ENCODE measurements at regions not wholly inside any gene's neighbourhood (a gene's known extent, or its start where the extent isn't known, plus 50 kb on each side); places are given as distances from the start of the nearest gene placed in this dataset.

DNA sequence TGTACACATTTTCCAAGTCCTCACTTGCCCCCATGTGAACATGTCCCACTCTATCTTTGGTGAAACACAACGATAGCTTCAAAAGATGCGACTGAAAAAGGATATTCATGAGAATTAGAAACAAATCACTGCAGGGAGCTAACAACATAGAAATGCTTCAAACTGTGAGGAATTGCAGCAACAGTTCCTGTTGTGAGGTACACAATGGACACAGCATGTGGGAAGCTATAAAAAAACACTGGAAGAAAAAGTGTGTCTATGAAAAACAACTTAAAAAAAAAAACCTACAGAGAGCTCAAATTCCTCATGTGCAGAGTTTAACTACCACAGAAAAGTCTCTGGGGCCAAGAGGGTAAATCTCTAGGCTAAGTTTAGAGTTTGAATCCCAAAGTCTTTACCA, 51.6 kb upstream of the BLTP1 start:
- WGBS (ENCODE audit: low lambda C conversion rate): 0% methylated on average over 2 of the region's 2 CpGs
- intact Hi-C loops (cut with micrococcal nuclease; ENCODE audit: unreplicated experiment): no loop called here
- Histone ChIP-seq H3K9me3 (ENCODE audit: low read length) (no peaks in the 10 kb centered on the region), H3K4me1 (ENCODE audit: insufficient read depth, low read length) (no peaks in the 10 kb centered on the region), H3K4me2 (ENCODE audit: low read depth, low read length) (no peak overlapping the region), H3K4me3 (replicated peaks in 1 of 3; ENCODE audit: insufficient read depth in 1 of 3, low read depth in 2 of 3, low read length in 3 of 3) (no peak overlapping the region), H2AFZ (ENCODE audit: low read length) (no peak overlapping the region), H3K27ac (ENCODE audit: extremely low read length, insufficient read depth, low read length) (no peak overlapping the region), H4K20me1 (ENCODE audit: insufficient read depth, low read length) (no peaks in the 10 kb centered on the region), H3K36me3 (replicated peaks in 1 of 2; ENCODE audit: control insufficient read depth in 1 of 2, insufficient read depth in 2 of 2, low read length in 2 of 2) (no peaks in the 10 kb centered on the region), H3K79me2 (ENCODE audit: insufficient read depth, low read length) (no peaks in the 10 kb centered on the region), H3K9ac (ENCODE audit: insufficient read depth, low read depth, low read length) (no peak overlapping the region), H3K27me3 (ENCODE audit: control insufficient read depth in 1 of 2, insufficient read depth in 2 of 2, low read length in 2 of 2) (no peaks in the 10 kb centered on the region)
- no peak for DNase-seq (ENCODE audit: low spot score)
- FAIRE-seq: no peak
- in situ Hi-C loops (cut with HindIII; ENCODE audit: extremely low pct_ligation_motif_present, low pct_unique_long_range_greater_than_20kb): no loop called here
- TF ChIP-seq ZNF713 (CRISPR knock-in tag; IDR thresholded peaks at IDR 0.05): no peak
- no peak for TF ChIP-seq BORCS8-MEF2B (CRISPR knock-in tag; IDR thresholded peaks at IDR 0.05)
- TF ChIP-seq SAP130 (CRISPR knock-in tag; IDR thresholded peaks at IDR 0.05; ENCODE audit: low read depth): no peak
- TF ChIP-seq FOXK1 (CRISPR knock-in tag; IDR thresholded peaks at IDR 0.05; ENCODE audit: borderline replicate concordance, low read depth): no peak
- no peak for TF ChIP-seq FOXO1 (CRISPR knock-in tag; IDR thresholded peaks at IDR 0.05)
- TF ChIP-seq TCF12 (IDR thresholded peaks at IDR 0.05): no peak
- no peak for TF ChIP-seq TCF12 (CRISPR knock-in tag; IDR thresholded peaks at IDR 0.05)
- TF ChIP-seq ZNF850 (CRISPR knock-in tag; conservative IDR thresholded peaks at IDR 0.05): no peak
- no peak for TF ChIP-seq SMAD3 (CRISPR knock-in tag; IDR thresholded peaks at IDR 0.05)
- no peak for TF ChIP-seq HOXA9 (CRISPR knock-in tag; IDR thresholded peaks at IDR 0.05; ENCODE audit: borderline replicate concordance)
- TF ChIP-seq KAT8 (CRISPR knock-in tag; IDR thresholded peaks at IDR 0.05): no peak
- TF ChIP-seq ZNF331 (CRISPR knock-in tag; IDR thresholded peaks at IDR 0.05): no peak
- no peak for TF ChIP-seq ZNF816 (CRISPR knock-in tag; IDR thresholded peaks at IDR 0.05; ENCODE audit: borderline replicate concordance)
- no peak for TF ChIP-seq CC2D1A (CRISPR knock-in tag; IDR thresholded peaks at IDR 0.05)
- TF ChIP-seq MYC (CRISPR knock-in tag; IDR thresholded peaks at IDR 0.05; ENCODE audit: borderline replicate concordance): no peak
- TF ChIP-seq ZNF75D (CRISPR knock-in tag; IDR thresholded peaks at IDR 0.05; ENCODE audit: borderline replicate concordance): no peak
- no peak for TF ChIP-seq FOXM1 (CRISPR knock-in tag; IDR thresholded peaks at IDR 0.05)
- ATAC-seq: no peak
- ChIA-PET CTCF (ENCODE audit: low intra/inter-chr PET ratio, low total read pairs) (no interaction called here), POLR2A (no interaction called here)
- BruUV-seq (replicated peaks): no TSS peak

Data from HepG2 (cell line).